ENCODE measurements at regions not wholly inside any gene's neighbourhood (a gene's known extent, or its start where the extent isn't known, plus 50 kb on each side); places are given as distances from the start of the nearest gene placed in this dataset.

DNA sequence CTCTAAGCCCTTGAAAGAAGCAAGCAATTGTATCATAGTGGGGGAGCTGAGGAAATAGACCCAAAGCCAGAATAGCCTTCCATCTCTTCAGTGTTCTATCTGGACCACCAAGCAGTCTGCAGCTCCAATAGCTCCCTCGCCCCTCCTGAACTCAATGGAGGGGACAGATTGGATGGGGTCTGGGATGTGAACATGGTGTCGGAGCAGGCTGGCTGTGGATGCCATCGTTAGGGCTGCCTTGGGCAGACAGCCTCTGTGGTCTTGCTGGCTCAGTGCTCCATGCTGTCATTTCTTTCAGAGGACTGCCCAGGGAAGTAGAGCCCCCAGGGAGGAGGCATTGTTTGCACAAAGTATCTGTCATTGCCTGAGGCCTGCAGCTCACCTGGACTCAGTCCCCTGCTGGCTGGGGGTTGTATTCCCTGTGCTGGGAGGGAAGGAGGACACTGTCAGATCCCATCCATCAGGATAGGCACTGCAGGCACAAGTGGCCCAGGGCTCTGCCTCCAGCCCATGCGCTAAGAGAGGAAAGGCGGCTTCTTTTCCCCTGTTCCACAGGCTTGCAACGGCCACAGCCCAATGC lies 537.7 kb downstream of the BUD13 start:
- TF ChIP-seq EP300 (IDR thresholded peaks at IDR 0.05) (no peak), POLR2A (IDR thresholded peaks at IDR 0.05) (no peak)
- TF ChIP-seq, protein P1, sequence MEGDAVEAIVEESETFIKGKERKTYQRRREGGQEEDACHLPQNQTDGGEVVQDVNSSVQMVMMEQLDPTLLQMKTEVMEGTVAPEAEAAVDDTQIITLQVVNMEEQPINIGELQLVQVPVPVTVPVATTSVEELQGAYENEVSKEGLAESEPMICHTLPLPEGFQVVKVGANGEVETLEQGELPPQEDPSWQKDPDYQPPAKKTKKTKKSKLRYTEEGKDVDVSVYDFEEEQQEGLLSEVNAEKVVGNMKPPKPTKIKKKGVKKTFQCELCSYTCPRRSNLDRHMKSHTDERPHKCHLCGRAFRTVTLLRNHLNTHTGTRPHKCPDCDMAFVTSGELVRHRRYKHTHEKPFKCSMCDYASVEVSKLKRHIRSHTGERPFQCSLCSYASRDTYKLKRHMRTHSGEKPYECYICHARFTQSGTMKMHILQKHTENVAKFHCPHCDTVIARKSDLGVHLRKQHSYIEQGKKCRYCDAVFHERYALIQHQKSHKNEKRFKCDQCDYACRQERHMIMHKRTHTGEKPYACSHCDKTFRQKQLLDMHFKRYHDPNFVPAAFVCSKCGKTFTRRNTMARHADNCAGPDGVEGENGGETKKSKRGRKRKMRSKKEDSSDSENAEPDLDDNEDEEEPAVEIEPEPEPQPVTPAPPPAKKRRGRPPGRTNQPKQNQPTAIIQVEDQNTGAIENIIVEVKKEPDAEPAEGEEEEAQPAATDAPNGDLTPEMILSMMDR (IDR thresholded peaks at IDR 0.05): no peak
- no peak overlapping the region for H3K27ac ChIP-seq
- 79 to 87% methylated on average over 6 of the region's 6 CpGs for WGBS, 2 donors

GRCh38 chr11:116233561-116233960 lies 539.2 kb downstream of the BUD13 start:
- no peaks in the 10 kb centered on the region for H3K36me3 ChIP-seq
- peaks cover 0 to 12% (median 0%) of the 10 kb centered on the region in 4 donors for H3K4me1 ChIP-seq
- WGBS, 2 donors: 37 to 40% methylated on average over 5 of the region's 5 CpGs
- DNase-seq (ENCODE audit: low spot score in 2 of 2): no peak
- no peaks in the 10 kb centered on the region for H3K9me3 ChIP-seq
- H3K4me3 ChIP-seq: no peak overlapping the region
- H3K27ac ChIP-seq: no peak overlapping the region
- no peaks in the 10 kb centered on the region for H3K27me3 ChIP-seq
- peak in 1 of 2 donors; percentile 13 for TF ChIP-seq EP300 (IDR thresholded peaks at IDR 0.05)
- TF ChIP-seq, protein P1 (IDR thresholded peaks at IDR 0.05): no peak
- no peak for TF ChIP-seq POLR2A (IDR thresholded peaks at IDR 0.05)

More for the DNA sequence above, 537.7 kb downstream of the BUD13 start:
- Histone ChIP-seq H3K36me3 (no peaks in the 10 kb centered on the region), H3K9me3 (no peaks in the 10 kb centered on the region), H3K4me1 (peaks cover 0 to 12% (median 0%) of the 10 kb centered on the region in 4 donors), H3K4me3 (no peak overlapping the region), H3K27me3 (no peaks in the 10 kb centered on the region)
- DNase-seq (ENCODE audit: low spot score in 2 of 2): no peak

DNA sequence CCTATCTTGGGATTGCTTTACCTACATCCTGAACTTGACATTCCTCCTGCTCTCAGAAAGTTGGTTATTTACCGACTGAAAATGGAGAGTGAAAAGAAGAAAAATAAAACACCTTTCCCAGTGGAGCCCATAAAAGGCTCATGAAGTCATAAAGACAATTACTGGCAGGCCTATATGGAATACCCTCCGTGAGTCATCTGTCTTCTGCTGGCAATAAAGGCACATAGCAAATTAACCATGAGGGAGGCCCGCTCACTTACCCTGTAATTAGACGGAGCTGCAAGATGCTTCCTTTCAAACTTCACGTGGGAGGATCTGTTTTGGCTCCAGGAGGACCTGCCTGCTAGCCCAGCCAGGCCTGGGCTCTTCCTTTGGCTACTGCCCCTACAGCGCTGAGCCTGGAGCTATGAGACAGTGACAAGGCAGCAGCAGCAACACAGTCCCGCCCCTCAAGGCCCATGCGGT lies 540.4 kb downstream of the BUD13 start:
- Histone ChIP-seq H3K36me3 (no peaks in the 10 kb centered on the region), H3K4me3 (no peak overlapping the region), H3K4me1 (peaks cover 0 to 12% (median 0%) of the 10 kb centered on the region in 4 donors), H3K27ac (no peak overlapping the region), H3K9me3 (no peaks in the 10 kb centered on the region), H3K27me3 (no peaks in the 10 kb centered on the region)
- TF ChIP-seq, protein P1 (IDR thresholded peaks at IDR 0.05): no peak
- TF ChIP-seq EP300 (IDR thresholded peaks at IDR 0.05) (no peak), POLR2A (IDR thresholded peaks at IDR 0.05) (no peak)
- 36 to 57% methylated on average over 8 of the region's 8 CpGs for whole genome bisulfite sequencing, 2 donors
- no peak for DNase-seq (ENCODE audit: low spot score in 2 of 2)

DNA sequence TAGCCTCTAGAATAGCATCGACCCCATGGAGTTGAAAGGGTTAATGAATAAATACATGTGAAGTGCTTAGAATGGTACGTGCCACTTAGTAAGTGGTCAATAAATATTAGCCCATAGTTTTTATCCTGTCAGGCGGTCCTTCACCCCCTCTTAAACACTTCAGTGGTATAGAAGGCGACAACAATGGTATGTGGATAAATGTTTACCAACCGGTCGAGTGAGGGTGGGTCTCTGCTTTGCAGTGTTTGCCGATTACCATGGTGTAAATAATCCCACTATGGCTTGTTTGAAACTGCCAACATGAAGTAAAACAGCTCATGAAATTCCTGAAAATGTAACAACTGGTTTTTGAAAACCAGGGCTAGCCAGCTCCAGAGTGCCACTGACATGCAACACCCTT lies 541.2 kb downstream of the BUD13 start:
- Histone ChIP-seq H3K27ac (no peak overlapping the region), H3K4me1 (peaks cover 0 to 12% (median 0%) of the 10 kb centered on the region in 4 donors), H3K36me3 (no peaks in the 10 kb centered on the region), H3K4me3 (no peak overlapping the region), H3K9me3 (no peaks in the 10 kb centered on the region), H3K27me3 (no peaks in the 10 kb centered on the region)
- 82 to 83% methylated on average over 7 of the region's 7 CpGs for WGBS, 2 donors
- TF ChIP-seq EP300 (IDR thresholded peaks at IDR 0.05): no peak
- no peak for DNase-seq (ENCODE audit: low spot score in 2 of 2)

DNA sequence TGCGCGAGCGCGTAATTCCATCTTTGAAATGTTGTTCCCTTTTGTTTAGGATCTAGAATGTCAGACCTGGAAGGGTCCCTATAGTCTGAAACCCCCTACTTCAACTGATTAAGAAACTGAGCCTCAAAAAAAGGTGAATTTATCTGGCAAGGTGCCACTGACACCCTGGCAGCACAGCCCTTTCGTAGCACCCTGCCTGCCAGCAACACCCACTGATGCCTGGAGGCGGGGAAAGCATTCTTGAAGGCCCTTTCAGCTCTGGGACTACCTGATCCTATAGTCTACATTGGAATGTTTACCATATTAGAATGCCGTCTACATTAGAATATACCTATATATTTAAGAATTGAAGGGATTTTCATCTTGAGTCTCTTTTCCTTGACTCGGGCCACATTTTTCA lies 542.3 kb downstream of the BUD13 start:
- Histone ChIP-seq H3K27me3 (no peaks in the 10 kb centered on the region), H3K36me3 (no peaks in the 10 kb centered on the region), H3K4me1 (peaks cover 0 to 12% (median 0%) of the 10 kb centered on the region in 4 donors), H3K9me3 (no peaks in the 10 kb centered on the region), H3K27ac (no peak overlapping the region), H3K4me3 (no peak overlapping the region)
- no peak for DNase-seq (ENCODE audit: low spot score in 2 of 2)
- TF ChIP-seq, protein P1 (IDR thresholded peaks at IDR 0.05): no peak
- no peak for TF ChIP-seq POLR2A (IDR thresholded peaks at IDR 0.05)
- no peak for TF ChIP-seq EP300 (IDR thresholded peaks at IDR 0.05)
- 92 to 94% methylated on average over 8 of the region's 8 CpGs for WGBS, 2 donors
